BE2C (cell line): ENCODE measurements at regions not wholly inside any gene's neighbourhood (a gene's known extent, or its start where the extent isn't known, plus 50 kb on each side); places are given as distances from the start of the nearest gene placed in this dataset.

Source experiments
- DNase-seq: peaks from one replicate; pipeline ENCODE4 v3.0.0-alpha.2; 2020
- H3K27me3 ChIP-seq: fragments of 250-450 bp; sonication (Bioruptor Pico); 2 replicates; pipeline ENCODE4 v1.5.1; 2020; ENCODE audit warnings: mild to moderate bottlenecking
- H3K36me3 ChIP-seq: fragments of 250-450 bp; sonication (Bioruptor Pico); 2 replicates; pipeline ENCODE4 v1.5.1; 2020; ENCODE audit warnings: mild to moderate bottlenecking
- H3K4me1 ChIP-seq: fragments of 250-450 bp; sonication (Bioruptor Pico); 2 replicates; pipeline ENCODE4 v1.5.1; 2020
- H3K4me3 ChIP-seq: 2 replicates; pipeline ENCODE4 v1.5.1; 2011; ENCODE audit warnings: low read depth, low read length
- H3K9me3 ChIP-seq: fragments of 250-450 bp; sonication (Bioruptor Pico); 2 replicates; pipeline ENCODE4 v1.5.1; 2020
- TF ChIP-seq, protein P1 (sequence below): IDR thresholded peaks from 2 replicates; pipeline ENCODE4 v1.5.1; 2012; ENCODE audit warnings: mild to moderate bottlenecking, low read depth, low read length

- no peak for DNase-seq
- Histone ChIP-seq H3K9me3 (peaks cover 3% of the 10 kb centered on the region; the same call in 1 of the 2 replicates), H3K36me3 (no peaks in the 10 kb centered on the region), H3K4me1 (peaks cover 6% of the 10 kb centered on the region), H3K27me3 (no peaks in the 10 kb centered on the region), H3K4me3 (no peak overlapping the region)
- TF ChIP-seq, protein P1, sequence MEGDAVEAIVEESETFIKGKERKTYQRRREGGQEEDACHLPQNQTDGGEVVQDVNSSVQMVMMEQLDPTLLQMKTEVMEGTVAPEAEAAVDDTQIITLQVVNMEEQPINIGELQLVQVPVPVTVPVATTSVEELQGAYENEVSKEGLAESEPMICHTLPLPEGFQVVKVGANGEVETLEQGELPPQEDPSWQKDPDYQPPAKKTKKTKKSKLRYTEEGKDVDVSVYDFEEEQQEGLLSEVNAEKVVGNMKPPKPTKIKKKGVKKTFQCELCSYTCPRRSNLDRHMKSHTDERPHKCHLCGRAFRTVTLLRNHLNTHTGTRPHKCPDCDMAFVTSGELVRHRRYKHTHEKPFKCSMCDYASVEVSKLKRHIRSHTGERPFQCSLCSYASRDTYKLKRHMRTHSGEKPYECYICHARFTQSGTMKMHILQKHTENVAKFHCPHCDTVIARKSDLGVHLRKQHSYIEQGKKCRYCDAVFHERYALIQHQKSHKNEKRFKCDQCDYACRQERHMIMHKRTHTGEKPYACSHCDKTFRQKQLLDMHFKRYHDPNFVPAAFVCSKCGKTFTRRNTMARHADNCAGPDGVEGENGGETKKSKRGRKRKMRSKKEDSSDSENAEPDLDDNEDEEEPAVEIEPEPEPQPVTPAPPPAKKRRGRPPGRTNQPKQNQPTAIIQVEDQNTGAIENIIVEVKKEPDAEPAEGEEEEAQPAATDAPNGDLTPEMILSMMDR: no peak
These were observed 774.8 kb upstream of the ARGLU1 start for GRCh38 chr13:107342747-107343146.

DNA sequence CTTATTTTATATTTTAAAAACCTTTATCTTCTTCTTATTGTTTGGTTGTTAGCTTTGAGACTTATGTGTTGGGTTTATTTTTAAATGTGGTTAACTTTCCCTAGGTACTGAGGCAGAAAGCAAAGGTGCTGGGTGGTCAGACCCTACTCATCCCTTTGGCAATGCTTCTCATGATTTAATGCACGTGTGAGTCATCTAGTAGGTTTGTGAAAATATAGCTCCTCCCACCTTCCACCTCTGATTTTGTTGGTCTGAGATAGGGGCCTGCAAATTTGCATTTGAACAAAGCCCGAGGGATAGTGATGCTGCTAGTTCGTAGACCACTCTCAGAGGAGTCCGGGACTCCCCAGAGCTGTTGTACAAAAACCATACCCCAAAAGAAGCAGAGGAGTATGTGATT, 771.3 kb upstream of the ARGLU1 start:
- TF ChIP-seq, protein P1: no peak
- no peak for DNase-seq
- peaks cover 4% of the 10 kb centered on the region for H3K4me1 ChIP-seq

DNA sequence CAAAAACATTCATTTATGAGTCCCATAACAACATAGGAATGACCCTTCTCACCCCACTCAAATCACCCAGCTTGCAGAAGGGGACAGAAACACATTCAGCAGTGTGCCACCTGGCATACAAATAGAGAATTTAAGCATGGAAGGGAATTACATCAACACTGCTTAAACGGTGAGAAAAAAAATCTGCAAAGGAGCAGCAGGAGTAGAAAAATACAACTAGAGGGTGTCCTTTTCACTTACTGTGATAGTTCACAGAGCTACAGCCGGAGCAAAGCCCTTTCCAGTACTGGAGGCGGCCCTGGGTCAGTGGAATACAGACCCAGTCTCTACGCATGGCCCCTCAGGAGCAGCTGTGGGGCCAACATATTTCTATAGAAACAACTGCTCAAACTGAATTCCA, 764.3 kb upstream of the ARGLU1 start:
- TF ChIP-seq, protein P1: no peak
- Histone ChIP-seq H3K27me3 (no peaks in the 10 kb centered on the region), H3K4me3 (no peak overlapping the region), H3K9me3 (no peaks in the 10 kb centered on the region), H3K4me1 (no peaks in the 10 kb centered on the region; the same call in 1 of the 2 replicates), H3K36me3 (no peaks in the 10 kb centered on the region)
- DNase-seq: no peak

More for the DNA sequence above, 771.3 kb upstream of the ARGLU1 start:
- H3K4me3 ChIP-seq: no peak overlapping the region
- peaks cover 3% of the 10 kb centered on the region; the same call in 1 of the 2 replicates for H3K9me3 ChIP-seq
- no peaks in the 10 kb centered on the region for H3K36me3 ChIP-seq
- H3K27me3 ChIP-seq: no peaks in the 10 kb centered on the region

GRCh38 chr13:107331359-107331758, 763.4 kb upstream of the ARGLU1 start:
- no peak for DNase-seq
- Histone ChIP-seq H3K4me3 (no peak overlapping the region), H3K4me1 (no peaks in the 10 kb centered on the region; the same call in 1 of the 2 replicates), H3K36me3 (no peaks in the 10 kb centered on the region), H3K9me3 (no peaks in the 10 kb centered on the region), H3K27me3 (no peaks in the 10 kb centered on the region)
- TF ChIP-seq, protein P1: no peak

GRCh38 chr13:107330484-107330883, 762.5 kb upstream of the ARGLU1 start:
- no peaks in the 10 kb centered on the region; the same call in 1 of the 2 replicates for H3K4me1 ChIP-seq
- H3K27me3 ChIP-seq: no peaks in the 10 kb centered on the region
- H3K9me3 ChIP-seq: no peaks in the 10 kb centered on the region
- no peak for DNase-seq
- TF ChIP-seq, protein P1: no peak
- no peak overlapping the region for H3K4me3 ChIP-seq
- no peaks in the 10 kb centered on the region for H3K36me3 ChIP-seq

DNA sequence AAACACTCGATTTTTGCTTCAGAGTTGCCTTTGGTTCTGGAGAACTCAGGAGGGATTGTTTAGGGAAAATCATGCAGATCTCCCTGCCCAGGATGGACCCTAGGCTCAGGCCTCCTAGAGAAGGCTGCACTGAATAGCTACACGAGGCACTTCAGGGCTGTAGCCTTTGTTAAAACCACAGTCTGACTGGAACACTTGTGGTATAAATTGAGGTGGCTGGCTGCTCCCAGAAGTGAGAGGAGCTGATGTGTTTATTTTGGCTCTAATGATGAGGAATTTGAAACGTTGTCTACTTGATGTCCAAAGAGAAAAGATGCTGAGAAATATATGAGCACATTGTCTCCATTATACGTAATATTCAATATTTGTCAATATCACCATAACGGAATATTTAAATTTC, 762.1 kb upstream of the ARGLU1 start:
- no peak for DNase-seq
- TF ChIP-seq, protein P1: no peak
- H3K4me1 ChIP-seq: no peaks in the 10 kb centered on the region; the same call in 1 of the 2 replicates
- no peaks in the 10 kb centered on the region for H3K27me3 ChIP-seq
- H3K4me3 ChIP-seq: no peak overlapping the region
- H3K36me3 ChIP-seq: no peaks in the 10 kb centered on the region
- no peaks in the 10 kb centered on the region for H3K9me3 ChIP-seq
